Kidney (tissue), 13 donors: ENCODE measurements at regions not wholly inside any gene's neighbourhood (a gene's known extent, or its start where the extent isn't known, plus 50 kb on each side); places are given as distances from the start of the nearest gene placed in this dataset.
A peak's percentile ranks its signal among the peaks of the same experiment; 100 is the strongest.

Source experiments
- DNase-seq, 5 donors: peaks; one replicate each; pipeline ENCODE4 v3.0.0-alpha.2; 2013 to 2020
- FAIRE-seq: peaks from 2 replicates; lab custom pipeline; 2012; peaks lifted over from hg19 to GRCh38; lab: Jason Lieb, UNC
- H3K27ac ChIP-seq, 2 donors: one replicate each; pipeline ENCODE4 v1.7.0; 2013; ENCODE audit warnings: low read depth in 2 of 2, low read length in 2 of 2, inconsistent platforms in 1 of 2
- H3K27me3 ChIP-seq: one replicate; pipeline ENCODE4 v1.7.1; 2013; ENCODE audit warnings: low read length, inconsistent platforms; ENCODE audit not compliant: control insufficient read depth, insufficient read depth
- H3K36me3 ChIP-seq, 3 donors: one replicate each; pipeline versions ENCODE4 v1.7.0 to v1.7.1; 2013; ENCODE audit warnings: low read length in 3 of 3, control low read depth in 1 of 3, inconsistent platforms in 1 of 3; ENCODE audit not compliant: insufficient read depth in 3 of 3, control insufficient read depth in 2 of 3
- H3K4me1 ChIP-seq, 3 donors: one replicate each; pipeline versions ENCODE4 v1.7.0 to v1.7.1; 2013; ENCODE audit warnings: low read length in 3 of 3, inconsistent platforms in 1 of 3, low read depth in 1 of 3; ENCODE audit not compliant: control insufficient read depth in 2 of 3, insufficient read depth in 2 of 3
- H3K4me3 ChIP-seq, 3 donors: one replicate each; pipeline versions ENCODE4 v1.7.0 to v1.8.1; 2013; ENCODE audit warnings: low read length in 3 of 3, control low read depth in 1 of 3, inconsistent platforms in 1 of 3
- H3K9ac ChIP-seq, 3 donors: one replicate each; pipeline versions ENCODE4 v1.7.0 to v1.7.1; 2013; ENCODE audit warnings: low read length in 3 of 3, control low read depth in 1 of 3, inconsistent platforms in 1 of 3
- H3K9me3 ChIP-seq, 3 donors: one replicate each; pipeline versions ENCODE4 v1.7.0 to v1.7.1; 2013; ENCODE audit warnings: low read length in 3 of 3, control low read depth in 1 of 3, inconsistent platforms in 1 of 3; ENCODE audit not compliant: control insufficient read depth in 2 of 3, insufficient read depth in 1 of 3
- CTCF ChIP-seq: IDR thresholded peaks from 3 replicates; pipeline ENCODE4 v1.5.1; 2012; ENCODE audit warnings: mild to moderate bottlenecking, moderate library complexity, borderline replicate concordance; ENCODE audit not compliant: insufficient read depth; ENCODE audit errors: extremely low read depth
- intact Hi-C: fragments of 100-400 bp; cut with DNase I; formaldehyde crosslinking; loops from one replicate; pipeline ENCODE4 v1.11.1; 2022
- donor health status: control.
- donor health status: control.
- donor health status: control.
- donor health status: control.
- donor health status: control.
- donor health status: DM: yes; HTN: yes; CAD: no.
- donor health status: Normal renal cell carcinoma (clear cell type).

GRCh38 chr7:52956379-52956915 is 79.0 kb upstream of the POM121L12 start:
- no peaks in the 10 kb centered on the region for H3K27me3 ChIP-seq
- H3K27ac ChIP-seq = no peak overlapping the region
- FAIRE-seq = no peak
- no peaks in the 10 kb centered on the region for H3K36me3 ChIP-seq
- no peak for TF ChIP-seq CTCF
- peak in 2 of 5 donors; percentile 7 to 10 for DNase-seq
- H3K4me3 ChIP-seq = peak overlapping the region in 1 of 3 donors; percentile 23
- no peak overlapping the region for H3K9ac ChIP-seq
- H3K9me3 ChIP-seq = no peaks in the 10 kb centered on the region
- H3K4me1 ChIP-seq = no peaks in the 10 kb centered on the region
- intact Hi-C loops = no loop called here

- no peak for FAIRE-seq
- intact Hi-C loops = no loop called here
- Histone ChIP-seq H3K9me3 (no peaks in the 10 kb centered on the region), H3K4me1 (no peaks in the 10 kb centered on the region), H3K27ac (no peak overlapping the region), H3K36me3 (no peaks in the 10 kb centered on the region), H3K27me3 (no peaks in the 10 kb centered on the region), H3K9ac (no peak overlapping the region), H3K4me3 (no peak overlapping the region)
- no peak for DNase-seq
- no peak for TF ChIP-seq CTCF
Observed at GRCh38 chr7:52955522-52955921, 79.9 kb upstream of the POM121L12 start.

DNA sequence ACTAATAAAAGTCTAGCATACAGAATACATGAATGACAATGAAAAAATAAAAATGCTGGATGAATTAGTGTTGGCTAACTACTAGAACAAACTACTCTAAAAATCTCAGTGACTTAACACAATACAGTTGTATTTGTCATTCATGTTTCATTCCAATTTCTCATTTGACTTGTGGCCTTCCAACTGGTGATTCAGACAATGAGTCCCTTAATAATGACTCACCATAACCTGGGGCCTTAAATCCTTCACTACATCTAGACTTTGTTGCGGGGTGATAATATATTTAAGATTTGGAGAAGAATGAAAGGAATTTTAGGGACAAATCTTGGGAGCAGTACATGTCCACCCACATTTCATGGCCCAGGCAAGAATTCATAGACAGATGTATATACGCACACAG is 90.5 kb upstream of the POM121L12 start:
- no peak for TF ChIP-seq CTCF

GRCh38 chr7:52940481-52940880 is 95.0 kb upstream of the POM121L12 start:
- Histone ChIP-seq H3K36me3 (no peaks in the 10 kb centered on the region), H3K9ac (no peak overlapping the region), H3K27me3 (no peaks in the 10 kb centered on the region), H3K4me3 (no peak overlapping the region), H3K4me1 (no peaks in the 10 kb centered on the region), H3K27ac (no peak overlapping the region), H3K9me3 (no peaks in the 10 kb centered on the region)
- FAIRE-seq (no peak), DNase-seq (peak in 2 of 5 donors; percentile 48 to 49)
- TF ChIP-seq CTCF = no peak
- intact Hi-C loops = no loop called here

More for the DNA sequence above, 90.5 kb upstream of the POM121L12 start:
- Histone ChIP-seq H3K36me3 (no peaks in the 10 kb centered on the region), H3K4me1 (no peaks in the 10 kb centered on the region), H3K27me3 (no peaks in the 10 kb centered on the region), H3K4me3 (no peak overlapping the region), H3K9me3 (no peaks in the 10 kb centered on the region), H3K27ac (no peak overlapping the region), H3K9ac (no peak overlapping the region)
- intact Hi-C loops = no loop called here
- FAIRE-seq (no peak), DNase-seq (no peak)
